ENCODE measurements at regions not wholly inside any gene's neighbourhood (a gene's known extent, or its start where the extent isn't known, plus 50 kb on each side); places are given as distances from the start of the nearest gene placed in this dataset.

DNA sequence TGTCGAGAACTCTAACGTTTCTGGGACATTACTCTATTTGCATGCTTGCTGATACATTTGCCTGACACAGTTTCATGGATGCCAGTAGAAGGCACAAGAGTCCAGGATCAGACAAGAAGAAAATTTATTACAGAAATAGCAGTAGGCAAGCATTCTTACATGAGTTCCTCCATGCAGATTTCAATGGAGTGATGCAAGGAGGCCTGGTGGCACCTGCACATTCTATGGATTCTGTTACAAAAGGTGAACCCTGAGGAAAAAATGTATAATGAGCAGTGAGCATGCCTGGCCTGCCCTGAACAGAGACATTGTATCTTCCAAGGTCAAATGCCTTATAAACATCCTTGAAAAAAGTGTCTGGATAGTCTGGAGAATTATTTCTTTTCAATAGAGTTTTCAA lies 142.9 kb downstream of the DSEL start:
- H3K4me1 Mint-ChIP-seq, result no peaks in the 10 kb centered on the region
- Histone ChIP-seq H2BK12ac (ENCODE audit: insufficient read length, low read depth, low read length) (no peak overlapping the region), H3K18ac (ENCODE audit: insufficient read length, low read depth, low read length) (no peak overlapping the region), H3K9ac (ENCODE audit: extremely low read depth, insufficient read length, low read length) (no peak overlapping the region), H3K27ac (ENCODE audit: insufficient read length, low read depth, low read length) (no peak overlapping the region), H3K23me2 (ENCODE audit: insufficient read length, low read depth, low read length, poor library complexity, severe bottlenecking) (no peaks in the 10 kb centered on the region), H3K79me1 (ENCODE audit: insufficient read depth, low read depth, low read length, poor library complexity, severe bottlenecking) (no peaks in the 10 kb centered on the region), H3T11ph (ENCODE audit: low read length) (no peak overlapping the region), H2BK15ac (ENCODE audit: low read depth, low read length) (no peak overlapping the region), H2BK120ac (ENCODE audit: low read depth, low read length, poor library complexity, severe bottlenecking) (no peak overlapping the region), H3K27me3 (ENCODE audit: insufficient read depth, low read length) (no peaks in the 10 kb centered on the region), H2BK5ac (ENCODE audit: insufficient read length, low read length) (no peak overlapping the region), H2AFZ (ENCODE audit: low read length) (no peak overlapping the region), H3K23ac (ENCODE audit: insufficient read length, low read depth, low read length) (no peak overlapping the region), H3K4me2 (ENCODE audit: insufficient read depth, insufficient read length, low read length) (no peak overlapping the region), H3K9me3 (ENCODE audit: control insufficient read depth, low read depth, low read length) (no peaks in the 10 kb centered on the region), H3K4ac (ENCODE audit: low read depth, low read length) (no peak overlapping the region), H2AK5ac (ENCODE audit: insufficient read length, low read length) (no peak overlapping the region), H3K4me1 (ENCODE audit: insufficient read depth, low read length) (no peaks in the 10 kb centered on the region), H4K8ac (replicated peaks; ENCODE audit: insufficient read length, low read depth, low read length) (no peak overlapping the region), H4K5ac (ENCODE audit: insufficient read length, low read depth, low read length) (no peak overlapping the region), H2BK20ac (ENCODE audit: low read depth, low read length, poor library complexity, severe bottlenecking) (no peak overlapping the region), H3K56ac (ENCODE audit: insufficient read length, low read depth, low read length) (no peak overlapping the region), H3K79me2 (ENCODE audit: insufficient read depth, low read length) (no peaks in the 10 kb centered on the region), H3K14ac (ENCODE audit: insufficient read depth, low read length) (no peak overlapping the region), H4K91ac (ENCODE audit: insufficient read length, low read depth, low read length) (no peak overlapping the region), H4K20me1 (ENCODE audit: control insufficient read depth, insufficient read depth, insufficient read length) (no peaks in the 10 kb centered on the region)
- no peaks in the 10 kb centered on the region for H3K9me3 Mint-ChIP-seq
- TF ChIP-seq, protein P1, sequence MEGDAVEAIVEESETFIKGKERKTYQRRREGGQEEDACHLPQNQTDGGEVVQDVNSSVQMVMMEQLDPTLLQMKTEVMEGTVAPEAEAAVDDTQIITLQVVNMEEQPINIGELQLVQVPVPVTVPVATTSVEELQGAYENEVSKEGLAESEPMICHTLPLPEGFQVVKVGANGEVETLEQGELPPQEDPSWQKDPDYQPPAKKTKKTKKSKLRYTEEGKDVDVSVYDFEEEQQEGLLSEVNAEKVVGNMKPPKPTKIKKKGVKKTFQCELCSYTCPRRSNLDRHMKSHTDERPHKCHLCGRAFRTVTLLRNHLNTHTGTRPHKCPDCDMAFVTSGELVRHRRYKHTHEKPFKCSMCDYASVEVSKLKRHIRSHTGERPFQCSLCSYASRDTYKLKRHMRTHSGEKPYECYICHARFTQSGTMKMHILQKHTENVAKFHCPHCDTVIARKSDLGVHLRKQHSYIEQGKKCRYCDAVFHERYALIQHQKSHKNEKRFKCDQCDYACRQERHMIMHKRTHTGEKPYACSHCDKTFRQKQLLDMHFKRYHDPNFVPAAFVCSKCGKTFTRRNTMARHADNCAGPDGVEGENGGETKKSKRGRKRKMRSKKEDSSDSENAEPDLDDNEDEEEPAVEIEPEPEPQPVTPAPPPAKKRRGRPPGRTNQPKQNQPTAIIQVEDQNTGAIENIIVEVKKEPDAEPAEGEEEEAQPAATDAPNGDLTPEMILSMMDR (conservative IDR thresholded peaks at IDR 0.05), result no peak
- no peak overlapping the region for H3K4me3 Mint-ChIP-seq
- no peak for DNase-seq
- WGBS (ENCODE audit: extremely low coverage, insufficient read length, low lambda C conversion rate), result no CpG with 5 or more reads among the region's 2 CpGs
- H3K27ac Mint-ChIP-seq, result no peak overlapping the region
- H3K36me3 Mint-ChIP-seq (ENCODE audit: insufficient read depth in 1 of 3, low read depth in 3 of 3), result no peaks in the 10 kb centered on the region
- no peaks in the 10 kb centered on the region for H3K27me3 Mint-ChIP-seq (ENCODE audit: low read depth)
